Nephron progenitor cell (in vitro differentiated cells): ENCODE measurements at regions not wholly inside any gene's neighbourhood (a gene's known extent, or its start where the extent isn't known, plus 50 kb on each side); places are given as distances from the start of the nearest gene placed in this dataset.

ENCODE experiments used
- DNase-seq: peaks from one replicate; pipeline ENCODE4 v3.0.0; 2021
- H3K27ac Mint-ChIP-seq: 2 replicates; pipeline ENCODE4 v1.8.0; 2021; ENCODE audit warnings: mild to moderate bottlenecking, moderate library complexity, mixed read lengths
- H3K27me3 Mint-ChIP-seq: 2 replicates; pipeline ENCODE4 v1.8.0; 2021; ENCODE audit warnings: mild to moderate bottlenecking, low read depth, mixed read lengths; ENCODE audit not compliant: poor library complexity
- H3K36me3 Mint-ChIP-seq: 2 replicates; pipeline ENCODE4 v1.8.0; 2021; ENCODE audit warnings: low read depth, mixed read lengths
- H3K4me1 Mint-ChIP-seq: 2 replicates; pipeline ENCODE4 v1.8.0; 2021; ENCODE audit warnings: mixed read lengths
- H3K4me3 Mint-ChIP-seq: 2 replicates; pipeline ENCODE4 v1.8.0; 2021; ENCODE audit warnings: mild to moderate bottlenecking, moderate library complexity, mixed read lengths
- H3K9me3 Mint-ChIP-seq: 2 replicates; pipeline ENCODE4 v1.8.0; 2021; ENCODE audit warnings: mild to moderate bottlenecking, moderate library complexity, mixed read lengths
- TF ChIP-seq, protein P1 (sequence below): fragments of 200-600 bp; sonication (generic); IDR thresholded peaks from 2 replicates; pipeline ENCODE4 v1.5.0; 2021; ENCODE audit warnings: antibody characterized with exemption

DNA sequence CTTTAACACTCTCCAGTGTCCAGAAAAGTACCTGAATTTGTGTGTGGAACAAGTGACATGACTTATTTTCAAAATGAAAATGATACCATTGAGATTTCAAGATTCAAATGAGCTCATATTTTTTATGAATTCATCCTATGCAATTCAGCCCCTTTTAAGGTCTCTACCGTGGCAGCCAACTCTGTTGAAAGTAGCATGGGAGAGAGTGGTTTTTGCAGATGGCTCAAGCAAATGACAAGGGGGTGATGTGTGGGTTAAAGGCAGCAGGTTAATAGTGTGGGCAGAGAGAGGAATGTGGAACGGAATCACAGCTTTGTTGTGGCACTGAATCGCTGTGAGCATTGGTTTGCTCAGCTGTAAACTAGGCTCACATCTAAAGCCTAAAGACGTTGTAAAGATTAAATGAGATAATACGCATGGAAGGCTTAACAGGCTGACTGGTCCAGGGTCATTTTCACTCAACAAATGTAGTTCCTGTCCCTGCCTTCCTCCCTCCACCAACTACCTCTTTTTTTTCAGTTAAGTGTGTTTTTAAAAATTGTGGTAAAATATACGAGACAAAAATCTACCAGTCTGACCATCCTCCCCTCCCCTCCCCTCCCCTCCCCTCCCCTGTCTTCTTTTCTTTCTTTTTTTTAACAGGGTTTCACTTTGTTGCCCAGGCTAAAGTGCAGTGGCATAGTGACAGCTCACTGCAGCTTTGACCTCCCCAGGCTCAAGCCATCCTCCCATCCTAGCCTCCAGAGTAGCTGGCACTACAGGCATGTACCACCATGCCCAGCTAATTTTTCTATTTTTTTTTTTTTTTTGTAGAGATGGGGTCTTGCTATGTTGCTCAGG is 114.7 kb upstream of the ZNF217 start:
- DNase-seq, result no peak
- Mint-ChIP-seq H3K27ac (peak overlapping the region; percentile 62), H3K36me3 (no peaks in the 10 kb centered on the region), H3K27me3 (peaks cover 6% of the 10 kb centered on the region), H3K4me3 (no peak overlapping the region), H3K4me1 (peaks cover 50% of the 10 kb centered on the region), H3K9me3 (no peaks in the 10 kb centered on the region)
- TF ChIP-seq, protein P1, sequence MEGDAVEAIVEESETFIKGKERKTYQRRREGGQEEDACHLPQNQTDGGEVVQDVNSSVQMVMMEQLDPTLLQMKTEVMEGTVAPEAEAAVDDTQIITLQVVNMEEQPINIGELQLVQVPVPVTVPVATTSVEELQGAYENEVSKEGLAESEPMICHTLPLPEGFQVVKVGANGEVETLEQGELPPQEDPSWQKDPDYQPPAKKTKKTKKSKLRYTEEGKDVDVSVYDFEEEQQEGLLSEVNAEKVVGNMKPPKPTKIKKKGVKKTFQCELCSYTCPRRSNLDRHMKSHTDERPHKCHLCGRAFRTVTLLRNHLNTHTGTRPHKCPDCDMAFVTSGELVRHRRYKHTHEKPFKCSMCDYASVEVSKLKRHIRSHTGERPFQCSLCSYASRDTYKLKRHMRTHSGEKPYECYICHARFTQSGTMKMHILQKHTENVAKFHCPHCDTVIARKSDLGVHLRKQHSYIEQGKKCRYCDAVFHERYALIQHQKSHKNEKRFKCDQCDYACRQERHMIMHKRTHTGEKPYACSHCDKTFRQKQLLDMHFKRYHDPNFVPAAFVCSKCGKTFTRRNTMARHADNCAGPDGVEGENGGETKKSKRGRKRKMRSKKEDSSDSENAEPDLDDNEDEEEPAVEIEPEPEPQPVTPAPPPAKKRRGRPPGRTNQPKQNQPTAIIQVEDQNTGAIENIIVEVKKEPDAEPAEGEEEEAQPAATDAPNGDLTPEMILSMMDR, result no peak

DNA sequence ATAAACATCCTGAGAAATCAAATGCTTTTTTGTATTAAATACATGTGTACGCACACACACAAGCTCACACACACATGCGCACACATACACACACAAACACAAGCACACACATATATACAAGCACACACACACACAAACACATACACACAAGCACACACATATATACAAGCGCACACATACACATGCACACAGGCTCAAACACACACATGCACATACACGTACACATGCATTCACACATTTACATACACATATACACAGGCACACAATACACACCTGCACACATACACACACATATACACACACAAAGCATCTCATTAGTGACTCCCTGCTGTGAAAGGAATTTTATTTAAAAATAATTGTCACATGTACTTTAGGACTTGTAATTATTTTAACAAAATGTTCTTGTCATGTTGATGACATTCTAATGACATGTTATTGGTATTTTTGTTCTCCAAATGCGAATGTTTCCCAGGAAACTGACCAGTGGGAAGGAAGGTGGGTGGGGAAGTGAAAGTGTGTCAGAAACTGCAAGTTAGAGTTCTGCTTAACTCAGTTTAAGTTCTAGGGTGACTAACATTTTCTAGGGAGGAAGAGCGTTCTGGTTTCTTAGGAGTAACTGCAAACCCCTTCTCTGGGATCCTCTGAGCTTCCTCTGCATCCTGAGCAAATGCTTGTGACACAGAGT is 113.9 kb upstream of the ZNF217 start:
- peak overlapping the region; percentile 62 for H3K27ac Mint-ChIP-seq
- no peaks in the 10 kb centered on the region for H3K9me3 Mint-ChIP-seq
- H3K4me1 Mint-ChIP-seq, result peaks cover 44% of the 10 kb centered on the region
- no peak overlapping the region for H3K4me3 Mint-ChIP-seq
- TF ChIP-seq, protein P1, result no peak
- no peaks in the 10 kb centered on the region for H3K36me3 Mint-ChIP-seq
- no peak for DNase-seq
- H3K27me3 Mint-ChIP-seq, result peaks cover 3% of the 10 kb centered on the region

DNA sequence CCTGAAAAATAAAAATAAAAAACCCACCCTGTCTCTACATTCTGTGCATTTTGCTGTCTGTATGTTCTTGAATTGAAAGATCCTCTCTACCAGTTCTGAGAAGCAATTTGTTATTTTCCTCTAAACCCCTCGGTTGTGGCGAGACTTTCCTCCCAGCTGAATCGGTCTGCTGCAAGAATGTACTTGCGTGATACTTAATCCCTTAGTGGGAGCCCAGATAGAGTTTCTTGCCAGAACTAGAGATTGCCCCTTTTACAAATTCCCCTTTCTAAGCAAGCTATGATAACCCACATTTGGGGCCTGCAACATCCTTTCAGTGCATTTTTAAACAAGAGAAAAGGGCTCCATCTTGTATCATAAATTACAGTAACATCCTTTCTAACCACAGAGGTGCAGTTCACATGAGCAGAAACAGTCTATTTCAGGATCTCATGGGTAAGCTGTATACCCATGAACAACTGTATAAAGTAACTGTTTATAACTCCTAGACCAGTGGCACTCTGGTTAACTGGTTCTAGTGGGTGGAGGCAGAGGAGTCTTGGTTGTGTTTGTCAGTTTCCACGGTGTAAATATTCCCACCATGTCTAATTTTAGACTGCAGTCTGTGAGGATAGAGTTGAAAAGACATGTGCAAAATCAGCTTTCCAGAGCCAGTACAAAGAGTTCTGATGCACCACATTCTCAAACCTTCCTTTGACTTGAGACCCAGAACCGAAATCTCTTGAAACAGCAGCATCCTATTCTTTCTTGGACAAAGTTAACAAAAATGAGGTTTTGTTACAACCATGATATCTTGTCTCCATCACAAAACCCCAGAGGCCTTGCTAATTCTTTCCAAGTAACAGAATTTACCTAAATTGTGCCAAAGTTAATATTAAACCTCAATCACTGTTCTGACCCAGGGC is 113.1 kb upstream of the ZNF217 start:
- Mint-ChIP-seq H3K4me1 (peaks cover 38% of the 10 kb centered on the region), H3K27me3 (peaks cover 3% of the 10 kb centered on the region), H3K36me3 (no peaks in the 10 kb centered on the region), H3K27ac (peak overlapping the region; percentile 98), H3K4me3 (peak overlapping the region; percentile 11), H3K9me3 (no peaks in the 10 kb centered on the region)
- TF ChIP-seq, protein P1, result no peak
- DNase-seq, result no peak

DNA sequence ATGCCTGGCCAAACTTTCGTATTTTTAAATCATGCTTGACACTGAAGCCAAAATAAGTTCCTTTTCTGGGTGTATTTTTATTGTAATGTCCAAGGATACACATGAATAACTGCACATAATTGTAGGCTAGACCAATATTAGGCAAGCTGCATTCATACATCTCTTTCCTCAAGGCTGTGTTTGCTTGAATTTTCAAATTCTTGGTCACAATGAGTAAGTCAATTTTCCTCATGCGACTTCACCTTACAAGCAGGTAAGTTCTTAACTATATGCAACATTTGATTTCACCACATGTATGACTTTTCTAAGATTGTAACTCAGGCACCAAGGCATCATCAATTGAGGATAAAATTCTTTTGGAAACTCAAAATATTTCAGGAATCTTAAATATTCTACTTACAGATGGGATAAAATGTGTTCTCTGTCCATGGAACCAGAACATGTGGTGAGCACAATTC is 112.4 kb upstream of the ZNF217 start:
- Mint-ChIP-seq H3K4me3 (no peak overlapping the region), H3K27ac (peak overlapping the region; percentile 98), H3K36me3 (no peaks in the 10 kb centered on the region), H3K9me3 (no peaks in the 10 kb centered on the region), H3K27me3 (peaks cover 3% of the 10 kb centered on the region), H3K4me1 (peaks cover 32% of the 10 kb centered on the region)
- no peak for DNase-seq
- TF ChIP-seq, protein P1, result no peak

DNA sequence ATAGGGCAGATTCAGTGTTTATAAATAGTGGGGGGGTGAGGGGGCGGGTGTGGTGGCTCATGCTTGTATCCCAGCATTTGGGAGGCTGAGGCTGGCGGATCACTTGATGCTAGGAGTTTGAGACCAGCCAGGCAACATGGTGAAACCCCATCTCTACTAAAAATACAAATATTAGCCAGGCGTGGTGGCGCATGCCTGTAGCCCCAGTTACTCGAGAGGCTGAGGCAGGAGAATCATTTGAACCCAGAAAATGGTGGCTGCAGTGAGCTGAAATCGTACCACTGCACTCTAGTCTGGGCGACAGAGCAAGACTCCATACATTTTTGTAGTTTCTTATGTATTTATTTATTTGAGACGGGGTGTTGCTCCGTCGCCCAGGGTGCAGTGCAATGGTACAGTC is 109.0 kb upstream of the ZNF217 start:
- no peak overlapping the region for H3K27ac Mint-ChIP-seq
- no peaks in the 10 kb centered on the region for H3K9me3 Mint-ChIP-seq
- no peak overlapping the region for H3K4me3 Mint-ChIP-seq
- TF ChIP-seq, protein P1, result no peak
- no peaks in the 10 kb centered on the region for H3K27me3 Mint-ChIP-seq
- peaks cover 19% of the 10 kb centered on the region for H3K4me1 Mint-ChIP-seq
- H3K36me3 Mint-ChIP-seq, result no peaks in the 10 kb centered on the region
- DNase-seq, result no peak
